Astrocyte (in vitro differentiated cells and primary cell): ENCODE measurements at regions not wholly inside any gene's neighbourhood (a gene's known extent, or its start where the extent isn't known, plus 50 kb on each side); places are given as distances from the start of the nearest gene placed in this dataset.

Source experiments
- DNase-seq: peaks from one replicate; pipeline ENCODE4 v3.0.0-alpha.2; 2010; ENCODE audit warnings: low read depth
- FAIRE-seq: peaks from 2 replicates; lab custom pipeline; 2011; peaks lifted over from hg19 to GRCh38; lab: Jason Lieb, UNC
- H2AFZ ChIP-seq: 2 replicates; pipeline ENCODE4 v1.6.0; 2012; ENCODE audit warnings: low read depth, low read length, inconsistent platforms
- H3K27ac ChIP-seq: 2 replicates; pipeline ENCODE4 v1.5.1; 2011; ENCODE audit warnings: low read depth, low read length, inconsistent platforms
- H3K27me3 ChIP-seq: 2 replicates; pipeline ENCODE4 v1.6.0; 2011; ENCODE audit warnings: low read length, inconsistent platforms; ENCODE audit not compliant: insufficient read depth
- H3K36me3 ChIP-seq: 2 replicates; pipeline ENCODE4 v1.5.1; 2011; ENCODE audit warnings: low read length, inconsistent platforms; ENCODE audit not compliant: insufficient read depth
- H3K4me1 ChIP-seq: 2 replicates; pipeline ENCODE4 v1.5.1; 2011; ENCODE audit warnings: low read length, inconsistent platforms; ENCODE audit not compliant: insufficient read depth
- H3K4me2 ChIP-seq: 2 replicates; pipeline ENCODE4 v1.6.0; 2012; ENCODE audit warnings: low read length, inconsistent platforms
- H3K4me3 ChIP-seq: 2 replicates; pipeline ENCODE4 v1.5.1; 2011; ENCODE audit warnings: low read depth, mild to moderate bottlenecking, low read length, inconsistent platforms; ENCODE audit not compliant: insufficient read depth
- H3K79me2 ChIP-seq: 2 replicates; pipeline ENCODE4 v1.6.0; 2012; ENCODE audit warnings: mild to moderate bottlenecking, low read length, inconsistent platforms; ENCODE audit not compliant: insufficient read depth
- H3K9ac ChIP-seq: 2 replicates; pipeline ENCODE4 v1.6.0; 2012; ENCODE audit warnings: mild to moderate bottlenecking, low read length, inconsistent platforms
- H3K9me3 ChIP-seq: 2 replicates; pipeline ENCODE4 v1.5.1; 2012; ENCODE audit warnings: low read depth, mild to moderate bottlenecking, low read length, inconsistent platforms; ENCODE audit not compliant: insufficient read depth
- H4K20me1 ChIP-seq: 2 replicates; pipeline ENCODE4 v1.6.0; 2012; ENCODE audit warnings: low read length, inconsistent platforms; ENCODE audit not compliant: insufficient read depth
- H3K27ac Mint-ChIP-seq: one replicate; pipeline ENCODE4 v1.8.0; 2021; ENCODE audit warnings: mild to moderate bottlenecking, mixed read lengths; ENCODE audit not compliant: unreplicated experiment
- H3K27me3 Mint-ChIP-seq: one replicate; pipeline ENCODE4 v1.8.0; 2021; ENCODE audit warnings: low read depth, mixed read lengths; ENCODE audit not compliant: unreplicated experiment
- H3K36me3 Mint-ChIP-seq: one replicate; pipeline ENCODE4 v1.8.0; 2021; ENCODE audit warnings: low read depth, mixed read lengths; ENCODE audit not compliant: unreplicated experiment
- H3K4me1 Mint-ChIP-seq: one replicate; pipeline ENCODE4 v1.8.0; 2021; ENCODE audit warnings: low read depth, mixed read lengths; ENCODE audit not compliant: unreplicated experiment
- H3K4me3 Mint-ChIP-seq: one replicate; pipeline ENCODE4 v1.8.0; 2021; ENCODE audit warnings: mild to moderate bottlenecking, moderate library complexity, mixed read lengths; ENCODE audit not compliant: unreplicated experiment
- H3K9me3 Mint-ChIP-seq: one replicate; pipeline ENCODE4 v1.8.0; 2021; ENCODE audit warnings: mild to moderate bottlenecking, mixed read lengths; ENCODE audit not compliant: unreplicated experiment
- EZH2 ChIP-seq: IDR thresholded peaks from 2 replicates; pipeline ENCODE4 v1.6.1; 2012; ENCODE audit warnings: mild to moderate bottlenecking, low read length, inconsistent platforms; ENCODE audit not compliant: insufficient read depth
- TF ChIP-seq, protein P1 (sequence below): IDR thresholded peaks from 2 replicates; pipeline ENCODE4 v1.5.1; 2011; ENCODE audit warnings: low read depth, mild to moderate bottlenecking, inconsistent platforms, low read length, moderate library complexity; ENCODE audit not compliant: insufficient read depth

DNA sequence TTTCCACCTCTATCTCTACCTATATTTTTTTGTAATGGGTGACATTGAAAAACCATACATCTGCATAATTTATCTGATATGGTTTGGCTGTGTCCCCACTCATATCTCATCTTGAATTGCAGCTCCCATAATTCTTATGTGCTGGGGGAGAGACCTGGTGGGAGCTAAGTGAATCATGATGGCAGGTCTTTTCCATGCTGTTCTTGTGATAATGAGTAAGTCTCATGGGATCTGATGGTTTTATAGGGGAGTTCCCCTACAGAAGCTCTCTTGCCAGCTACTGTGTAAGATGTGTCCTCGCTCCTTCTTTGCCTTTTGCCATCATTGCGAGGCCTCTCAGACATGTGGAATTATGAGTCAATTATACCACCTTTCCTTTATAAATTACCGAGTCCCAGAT lies 551.0 kb upstream of the ANO5 start:
- Mint-ChIP-seq H3K36me3 (no peaks in the 10 kb centered on the region), H3K9me3 (no peaks in the 10 kb centered on the region), H3K27me3 (no peaks in the 10 kb centered on the region), H3K4me1 (no peaks in the 10 kb centered on the region), H3K4me3 (no peak overlapping the region), H3K27ac (no peak overlapping the region)
- H3K4me1 ChIP-seq: no peaks in the 10 kb centered on the region
- H3K36me3 ChIP-seq: no peaks in the 10 kb centered on the region
- no peak overlapping the region for H3K4me3 ChIP-seq
- H3K4me2 ChIP-seq: no peak overlapping the region
- H4K20me1 ChIP-seq: no peaks in the 10 kb centered on the region
- no peaks in the 10 kb centered on the region for H3K27me3 ChIP-seq
- H3K9ac ChIP-seq: no peak overlapping the region
- no peak overlapping the region for H3K27ac ChIP-seq
- TF ChIP-seq, protein P1, sequence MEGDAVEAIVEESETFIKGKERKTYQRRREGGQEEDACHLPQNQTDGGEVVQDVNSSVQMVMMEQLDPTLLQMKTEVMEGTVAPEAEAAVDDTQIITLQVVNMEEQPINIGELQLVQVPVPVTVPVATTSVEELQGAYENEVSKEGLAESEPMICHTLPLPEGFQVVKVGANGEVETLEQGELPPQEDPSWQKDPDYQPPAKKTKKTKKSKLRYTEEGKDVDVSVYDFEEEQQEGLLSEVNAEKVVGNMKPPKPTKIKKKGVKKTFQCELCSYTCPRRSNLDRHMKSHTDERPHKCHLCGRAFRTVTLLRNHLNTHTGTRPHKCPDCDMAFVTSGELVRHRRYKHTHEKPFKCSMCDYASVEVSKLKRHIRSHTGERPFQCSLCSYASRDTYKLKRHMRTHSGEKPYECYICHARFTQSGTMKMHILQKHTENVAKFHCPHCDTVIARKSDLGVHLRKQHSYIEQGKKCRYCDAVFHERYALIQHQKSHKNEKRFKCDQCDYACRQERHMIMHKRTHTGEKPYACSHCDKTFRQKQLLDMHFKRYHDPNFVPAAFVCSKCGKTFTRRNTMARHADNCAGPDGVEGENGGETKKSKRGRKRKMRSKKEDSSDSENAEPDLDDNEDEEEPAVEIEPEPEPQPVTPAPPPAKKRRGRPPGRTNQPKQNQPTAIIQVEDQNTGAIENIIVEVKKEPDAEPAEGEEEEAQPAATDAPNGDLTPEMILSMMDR: no peak
- TF ChIP-seq EZH2: no peak
- H2AFZ ChIP-seq: no peak overlapping the region
- FAIRE-seq (no peak), DNase-seq (no peak)
- no peaks in the 10 kb centered on the region for H3K79me2 ChIP-seq
- peaks cover 3% of the 10 kb centered on the region for H3K9me3 ChIP-seq

- DNase-seq (no peak), FAIRE-seq (no peak)
- no peak overlapping the region for H2AFZ ChIP-seq
- no peaks in the 10 kb centered on the region for H3K36me3 ChIP-seq
- no peaks in the 10 kb centered on the region for H4K20me1 ChIP-seq
- H3K27ac ChIP-seq: no peak overlapping the region
- Mint-ChIP-seq H3K27ac (no peak overlapping the region), H3K9me3 (no peaks in the 10 kb centered on the region), H3K27me3 (no peaks in the 10 kb centered on the region), H3K4me3 (no peak overlapping the region), H3K36me3 (no peaks in the 10 kb centered on the region), H3K4me1 (no peaks in the 10 kb centered on the region)
- H3K4me3 ChIP-seq: no peak overlapping the region
- no peak overlapping the region for H3K4me2 ChIP-seq
- no peaks in the 10 kb centered on the region for H3K27me3 ChIP-seq
- H3K9me3 ChIP-seq: peaks cover 3% of the 10 kb centered on the region
- no peaks in the 10 kb centered on the region for H3K4me1 ChIP-seq
- no peaks in the 10 kb centered on the region for H3K79me2 ChIP-seq
- H3K9ac ChIP-seq: no peak overlapping the region
- no peak for TF ChIP-seq EZH2
- TF ChIP-seq, protein P1: no peak
These were observed 546.5 kb upstream of the ANO5 start for GRCh38 chr11:21646351-21646750.

GRCh38 chr11:21650961-21651360 lies 541.9 kb upstream of the ANO5 start:
- Histone ChIP-seq H3K36me3 (no peaks in the 10 kb centered on the region), H3K9ac (no peak overlapping the region), H4K20me1 (no peaks in the 10 kb centered on the region), H3K27ac (no peak overlapping the region), H3K4me3 (no peak overlapping the region), H3K4me2 (no peak overlapping the region), H3K27me3 (no peaks in the 10 kb centered on the region), H3K4me1 (no peaks in the 10 kb centered on the region), H3K9me3 (no peaks in the 10 kb centered on the region), H3K79me2 (no peaks in the 10 kb centered on the region), H2AFZ (no peak overlapping the region)
- no peaks in the 10 kb centered on the region for H3K4me1 Mint-ChIP-seq
- no peaks in the 10 kb centered on the region for H3K36me3 Mint-ChIP-seq
- H3K27me3 Mint-ChIP-seq: no peaks in the 10 kb centered on the region
- DNase-seq (no peak), FAIRE-seq (no peak)
- no peak overlapping the region for H3K27ac Mint-ChIP-seq
- no peaks in the 10 kb centered on the region for H3K9me3 Mint-ChIP-seq
- TF ChIP-seq, protein P1: no peak
- no peak for TF ChIP-seq EZH2
- H3K4me3 Mint-ChIP-seq: no peak overlapping the region
